B cell (primary cell): ENCODE measurements at regions not wholly inside any gene's neighbourhood (a gene's known extent, or its start where the extent isn't known, plus 50 kb on each side); places are given as distances from the start of the nearest gene placed in this dataset.

Source experiments
- CTCF ChIP-seq: fragments of 200-600 bp; IDR thresholded peaks from one replicate; pipeline ENCODE4 v1.8.0; 2022; ENCODE audit warnings: antibody characterized with exemption, mild to moderate bottlenecking
- EZH2 ChIP-seq: IDR thresholded peaks from 2 replicates; pipeline ENCODE4 v1.6.1; 2012; ENCODE audit warnings: borderline replicate concordance, low read depth, mild to moderate bottlenecking, moderate library complexity, low read length; ENCODE audit not compliant: insufficient read depth, poor library complexity, severe bottlenecking

DNA sequence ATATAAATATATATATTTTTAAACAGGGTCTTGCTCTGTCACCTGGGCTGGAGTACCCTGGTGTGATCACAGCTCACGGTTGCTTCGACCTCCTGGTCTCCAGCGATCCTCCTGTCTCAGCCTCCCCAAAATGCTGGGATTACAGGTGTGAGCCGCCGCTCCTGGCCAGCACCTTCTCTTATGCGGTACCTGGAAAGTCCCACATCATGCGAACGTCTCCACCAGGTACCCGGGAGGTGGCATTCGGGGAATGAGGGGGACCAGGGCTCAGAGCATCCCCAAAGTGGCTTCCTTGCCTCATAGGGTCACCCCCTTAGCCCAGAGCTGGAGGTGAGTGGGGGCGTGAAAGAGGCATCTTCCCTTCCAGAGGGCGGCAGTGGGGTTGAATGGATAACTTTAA lies 84.0 kb upstream of the PPP2R3B start:
- no peak for TF ChIP-seq CTCF
- no peak for TF ChIP-seq EZH2
